Peyer's patch (tissue), 4 donors: ENCODE measurements at regions not wholly inside any gene's neighbourhood (a gene's known extent, or its start where the extent isn't known, plus 50 kb on each side); places are given as distances from the start of the nearest gene placed in this dataset.

ENCODE experiments used
- POLR2A ChIP-seq, 2 donors: fragments of 450-650 bp; IDR thresholded peaks; one replicate each; pipeline ENCODE4 v1.5.1; 2017; ENCODE audit warnings: antibody characterized with exemption in 2 of 2, mild to moderate bottlenecking in 2 of 2, moderate library complexity in 2 of 2
- TF ChIP-seq, protein P1 (sequence below), 6 experiments: fragments of 450-650 bp in 4 of 6; fragments of 200-600 bp in 2 of 6; sonication (generic) in 1 of 6; IDR thresholded peaks; one replicate each; pipeline ENCODE4 v1.5.1; 2017 to 2019; ENCODE audit warnings: antibody characterized with exemption in 6 of 6, mild to moderate bottlenecking in 3 of 6, moderate library complexity in 1 of 6

DNA sequence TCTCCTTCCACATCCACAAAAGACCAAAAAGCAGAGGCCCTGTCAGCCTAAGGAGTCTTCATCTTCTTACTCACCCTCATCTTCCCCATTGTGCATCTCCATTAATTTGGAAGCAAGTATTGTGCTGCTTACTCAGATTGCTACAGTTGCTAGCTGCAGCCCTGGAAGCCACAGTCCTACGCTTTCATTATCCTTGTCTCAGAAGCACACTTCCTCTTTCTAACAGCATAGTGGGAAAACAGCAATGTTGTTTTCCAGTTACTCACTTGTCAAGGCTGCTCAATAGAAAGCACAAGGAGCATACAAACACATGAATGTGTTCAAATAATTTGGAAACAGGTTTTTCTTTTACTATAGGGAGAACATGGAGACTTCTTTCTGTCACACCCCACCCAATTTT lies 76.6 kb upstream of the RBM24 start:
- TF ChIP-seq POLR2A (IDR thresholded peaks at IDR 0.05) = no peak
- TF ChIP-seq, protein P1, sequence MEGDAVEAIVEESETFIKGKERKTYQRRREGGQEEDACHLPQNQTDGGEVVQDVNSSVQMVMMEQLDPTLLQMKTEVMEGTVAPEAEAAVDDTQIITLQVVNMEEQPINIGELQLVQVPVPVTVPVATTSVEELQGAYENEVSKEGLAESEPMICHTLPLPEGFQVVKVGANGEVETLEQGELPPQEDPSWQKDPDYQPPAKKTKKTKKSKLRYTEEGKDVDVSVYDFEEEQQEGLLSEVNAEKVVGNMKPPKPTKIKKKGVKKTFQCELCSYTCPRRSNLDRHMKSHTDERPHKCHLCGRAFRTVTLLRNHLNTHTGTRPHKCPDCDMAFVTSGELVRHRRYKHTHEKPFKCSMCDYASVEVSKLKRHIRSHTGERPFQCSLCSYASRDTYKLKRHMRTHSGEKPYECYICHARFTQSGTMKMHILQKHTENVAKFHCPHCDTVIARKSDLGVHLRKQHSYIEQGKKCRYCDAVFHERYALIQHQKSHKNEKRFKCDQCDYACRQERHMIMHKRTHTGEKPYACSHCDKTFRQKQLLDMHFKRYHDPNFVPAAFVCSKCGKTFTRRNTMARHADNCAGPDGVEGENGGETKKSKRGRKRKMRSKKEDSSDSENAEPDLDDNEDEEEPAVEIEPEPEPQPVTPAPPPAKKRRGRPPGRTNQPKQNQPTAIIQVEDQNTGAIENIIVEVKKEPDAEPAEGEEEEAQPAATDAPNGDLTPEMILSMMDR (IDR thresholded peaks at IDR 0.05) = no peak
